ENCODE measurements at regions not wholly inside any gene's neighbourhood (a gene's known extent, or its start where the extent isn't known, plus 50 kb on each side); places are given as distances from the start of the nearest gene placed in this dataset.
"Not testable (repeated sequence)": the region's sequence is repeated elsewhere in the genome, so short reads cannot be mapped to it uniquely, and the experiment has no call there.

- Histone ChIP-seq H3K27ac (no peak overlapping the region), H3K4me3 (no peak overlapping the region)
Measured at GRCh38 chr2:15748736-15749323, 157.2 kb downstream of the DDX1 start.

DNA sequence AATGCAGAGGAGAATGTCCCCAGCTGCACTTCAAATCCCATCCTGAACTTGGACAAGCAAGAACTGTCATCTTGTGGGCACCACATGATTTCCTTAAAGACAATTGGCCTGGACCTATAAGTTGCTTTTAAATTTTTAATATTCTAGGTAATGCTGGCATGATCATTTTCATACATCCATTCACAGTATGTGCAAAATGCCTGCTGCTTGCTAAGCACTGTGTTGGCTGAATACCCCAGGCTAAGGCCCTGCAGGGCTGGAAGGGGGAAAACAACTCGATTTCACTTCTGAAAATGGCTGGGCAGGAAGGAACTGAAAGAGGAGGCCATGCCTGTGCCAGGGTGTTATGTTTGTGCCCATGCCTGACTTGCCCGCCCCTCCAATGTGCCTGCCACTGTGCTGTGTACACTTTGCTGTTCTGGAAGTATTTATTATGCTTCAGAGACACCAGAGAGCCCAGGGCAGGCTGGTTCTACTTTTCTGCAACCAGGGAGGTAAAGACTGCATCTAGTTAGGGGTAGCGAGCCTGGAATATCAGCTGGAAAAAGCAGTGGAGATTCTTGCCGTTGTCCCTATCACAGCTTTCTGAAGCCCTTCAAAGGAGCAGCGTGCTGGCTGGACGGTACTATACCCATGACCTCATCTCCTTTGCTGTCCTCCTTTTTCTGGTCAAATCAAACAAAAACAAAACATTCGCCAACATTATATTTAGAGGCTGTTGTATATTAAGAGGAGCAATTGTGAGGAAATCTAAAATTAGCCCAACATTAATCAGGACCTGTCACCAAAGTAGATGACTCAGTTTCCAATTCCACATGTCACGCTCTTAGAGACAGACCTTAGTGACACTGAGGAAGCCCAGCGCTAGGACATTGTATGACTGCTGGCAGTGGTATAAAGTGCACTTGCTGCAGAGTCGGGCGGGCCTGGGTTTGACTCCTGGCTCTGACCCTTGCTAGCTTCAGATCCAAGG lies 158.1 kb downstream of the DDX1 start:
- Histone ChIP-seq H3K27ac (no peak overlapping the region), H3K4me3 (no peak overlapping the region)

GRCh38 chr2:15750433-15750814 lies 158.8 kb downstream of the DDX1 start:
- no peak overlapping the region for H3K27ac ChIP-seq
- H3K4me3 ChIP-seq: no peak overlapping the region

GRCh38 chr2:15750822-15751329 lies 159.2 kb downstream of the DDX1 start:
- Histone ChIP-seq H3K27ac (no peak overlapping the region), H3K4me3 (no peak overlapping the region)

GRCh38 chr2:15751477-15751876 lies 159.8 kb downstream of the DDX1 start:
- no peak overlapping the region for H3K4me3 ChIP-seq
- H3K27ac ChIP-seq: no peak overlapping the region

GRCh38 chr2:15752552-15753232 lies 161.0 kb downstream of the DDX1 start:
- H3K4me3 ChIP-seq: no peak overlapping the region
- no peak overlapping the region for H3K27ac ChIP-seq

- Histone ChIP-seq H3K4me3 (no peak overlapping the region), H3K27ac (no peak overlapping the region)
Measured at GRCh38 chr2:15753233-15753798, 161.6 kb downstream of the DDX1 start.

- H3K27ac ChIP-seq: no peak overlapping the region
Measured at GRCh38 chr2:15753811-15754702, 162.4 kb downstream of the DDX1 start.

DNA sequence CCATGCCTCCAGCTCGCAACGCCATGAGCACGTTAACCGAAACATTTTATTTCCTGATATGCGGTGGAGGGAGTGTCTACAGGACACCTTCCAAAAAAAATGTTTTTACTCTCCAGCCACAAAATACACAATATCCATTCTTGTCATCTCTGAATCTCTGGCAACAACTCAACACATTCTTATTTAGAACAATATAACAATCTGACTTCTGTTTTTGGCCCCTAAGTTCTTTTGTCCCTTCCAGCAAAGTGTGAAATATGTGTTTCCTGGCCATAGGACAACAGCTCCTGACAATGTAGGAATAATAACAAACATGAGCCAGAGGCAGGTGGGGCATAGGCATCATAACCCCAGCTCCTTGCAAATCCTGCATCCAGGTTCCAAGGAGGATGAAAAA lies 163.0 kb downstream of the DDX1 start:
- no peak overlapping the region for H3K4me3 ChIP-seq
- H3K27ac ChIP-seq: no peak overlapping the region

More at GRCh38 chr2:15753811-15754702, 162.4 kb downstream of the DDX1 start:
- H3K4me3 ChIP-seq: no peak overlapping the region

DNA sequence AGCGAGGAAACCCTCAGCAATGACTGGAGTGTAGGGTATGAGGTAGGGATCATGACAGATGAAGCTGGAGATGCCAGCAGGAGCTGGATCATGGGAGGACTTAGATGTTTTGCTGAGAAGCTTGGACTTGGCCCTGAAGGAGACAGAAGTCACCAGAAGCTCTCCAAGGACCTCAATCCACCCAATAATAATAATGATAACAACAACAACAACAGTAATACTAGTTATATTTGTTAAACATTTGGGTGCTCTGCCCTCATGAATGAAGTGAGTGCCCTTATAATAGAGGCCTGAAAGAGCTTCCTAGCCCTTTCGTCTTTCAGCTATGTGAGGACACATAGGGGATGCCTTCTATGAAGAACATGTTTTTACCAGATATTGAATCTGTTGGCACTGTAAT lies 163.9 kb downstream of the DDX1 start:
- Histone ChIP-seq H3K27ac (no peak overlapping the region), H3K4me3 (no peak overlapping the region)

- no peak overlapping the region for H3K4me3 ChIP-seq
- no peak overlapping the region for H3K27ac ChIP-seq
Measured at GRCh38 chr2:15756011-15756550, 164.4 kb downstream of the DDX1 start.

DNA sequence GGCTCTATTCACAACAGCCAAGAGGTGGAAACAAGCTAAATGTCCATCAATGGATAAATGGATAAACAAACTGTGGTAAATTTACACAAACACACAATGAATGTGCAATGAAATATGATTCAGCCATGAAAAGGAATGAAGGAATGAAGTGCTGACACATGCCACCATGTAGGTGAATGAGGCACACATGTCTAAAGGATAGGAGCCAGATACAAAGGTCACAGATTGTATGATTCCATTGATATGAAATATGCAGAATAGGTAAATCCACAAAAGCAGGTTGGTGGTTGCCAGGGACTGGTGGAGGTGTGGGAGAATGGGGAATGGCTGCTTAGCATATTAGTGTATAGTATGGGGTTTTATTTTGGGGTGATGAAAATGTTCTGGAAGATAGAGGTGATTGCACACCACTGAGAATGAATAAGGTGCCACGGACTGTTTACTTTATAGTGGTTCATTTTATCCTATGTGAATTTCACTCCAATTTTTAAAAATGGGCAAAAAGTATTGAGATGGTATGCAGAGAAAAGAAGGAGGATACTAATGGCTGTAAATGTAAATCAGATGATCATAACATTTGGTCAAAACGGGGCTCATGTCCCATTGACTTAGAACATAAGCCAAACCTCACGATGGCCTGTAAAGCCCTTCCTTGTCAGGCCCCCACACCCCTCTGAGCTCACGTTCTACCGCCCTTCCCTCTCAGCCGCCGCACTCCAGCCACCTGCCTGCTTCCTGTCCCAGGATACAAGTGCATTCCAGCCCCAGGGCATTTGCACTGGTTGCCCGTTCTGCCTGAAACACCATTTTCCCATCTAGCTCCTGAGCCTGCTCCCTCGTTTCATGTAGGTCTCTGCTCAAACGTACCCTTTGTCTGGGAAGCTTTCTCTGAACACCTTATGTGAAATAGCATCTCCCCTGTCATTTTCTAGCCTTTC lies 165.5 kb downstream of the DDX1 start:
- Histone ChIP-seq H3K27ac (no peak overlapping the region), H3K4me3 (no peak overlapping the region)

DNA sequence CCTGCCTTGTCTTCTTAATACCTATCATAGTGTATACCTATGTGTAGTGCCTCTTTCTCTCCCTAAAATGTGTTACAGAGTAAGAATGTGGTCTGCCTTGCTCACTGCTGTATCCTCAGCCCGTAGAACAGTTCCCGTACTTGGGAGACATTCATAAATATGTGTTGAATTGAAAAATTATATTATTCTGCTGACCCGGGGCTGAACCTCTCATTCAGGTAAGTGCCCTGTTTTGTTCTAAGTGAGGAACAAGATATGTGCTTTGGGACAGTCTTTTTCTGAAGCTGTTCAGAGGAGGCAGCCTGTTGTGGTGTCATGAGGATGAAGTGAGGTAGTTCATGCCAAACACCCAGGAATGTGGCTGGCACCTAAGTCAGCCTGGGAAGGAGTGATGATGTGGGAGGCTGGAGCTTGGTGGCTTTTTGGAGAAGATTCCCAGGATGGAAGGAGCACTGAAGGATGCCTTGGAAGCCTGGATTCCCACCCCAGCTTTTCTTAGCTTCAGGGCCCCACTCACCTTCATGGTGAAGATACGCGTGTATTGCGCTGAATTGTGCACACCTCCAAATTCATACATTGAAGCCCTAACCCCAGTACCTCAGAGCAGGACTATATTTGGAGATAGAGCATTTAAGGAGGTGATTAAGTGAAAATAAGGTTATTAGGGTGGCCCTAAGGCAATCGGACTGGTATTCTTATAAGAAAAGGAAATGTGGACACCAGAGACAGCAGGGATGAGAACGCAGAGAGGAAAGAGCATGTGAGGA lies 166.3 kb downstream of the DDX1 start:
- Histone ChIP-seq H3K27ac (no peak overlapping the region), H3K4me3 (no peak overlapping the region)

DNA sequence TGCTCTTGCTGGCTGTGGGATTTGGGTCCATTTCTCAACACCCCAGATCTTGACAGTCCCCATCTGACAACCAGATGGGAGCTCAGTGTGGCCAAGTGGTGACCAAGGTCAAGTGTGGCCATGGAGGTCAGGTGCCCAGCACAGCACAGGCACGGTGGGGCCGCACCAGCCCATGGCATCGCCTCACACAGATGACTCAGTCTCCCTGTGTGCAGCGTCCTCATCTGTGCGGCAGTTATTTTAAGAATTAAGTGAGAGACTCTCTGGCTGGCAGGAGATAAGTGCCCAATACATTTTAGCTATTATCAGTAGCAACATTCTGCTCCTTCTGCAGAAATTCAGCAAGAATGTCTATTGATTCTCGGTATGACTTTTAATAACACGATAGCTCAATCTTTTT lies 167.2 kb downstream of the DDX1 start:
- Histone ChIP-seq H3K27ac (no peak overlapping the region), H3K4me3 (no peak overlapping the region)

DNA sequence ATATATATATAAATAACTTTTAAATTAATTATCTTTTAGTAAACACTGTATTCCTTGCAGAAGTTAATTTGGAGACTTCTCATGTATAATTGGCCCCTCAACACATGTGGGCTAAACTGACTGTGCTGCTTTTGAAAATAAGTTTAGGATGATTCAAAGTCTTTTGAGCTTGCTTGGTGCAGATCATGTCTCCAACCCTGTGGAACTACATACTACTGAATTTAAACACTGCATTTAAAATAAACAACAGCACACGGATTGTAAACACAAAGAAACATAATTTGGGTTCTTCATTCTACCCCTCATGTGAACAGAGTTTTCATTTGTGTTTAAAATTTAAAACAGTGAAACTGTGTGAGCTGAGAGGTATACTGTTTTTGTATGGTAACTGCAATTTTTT lies 167.7 kb downstream of the DDX1 start:
- H3K4me3 ChIP-seq: no peak overlapping the region
- no peak overlapping the region for H3K27ac ChIP-seq

DNA sequence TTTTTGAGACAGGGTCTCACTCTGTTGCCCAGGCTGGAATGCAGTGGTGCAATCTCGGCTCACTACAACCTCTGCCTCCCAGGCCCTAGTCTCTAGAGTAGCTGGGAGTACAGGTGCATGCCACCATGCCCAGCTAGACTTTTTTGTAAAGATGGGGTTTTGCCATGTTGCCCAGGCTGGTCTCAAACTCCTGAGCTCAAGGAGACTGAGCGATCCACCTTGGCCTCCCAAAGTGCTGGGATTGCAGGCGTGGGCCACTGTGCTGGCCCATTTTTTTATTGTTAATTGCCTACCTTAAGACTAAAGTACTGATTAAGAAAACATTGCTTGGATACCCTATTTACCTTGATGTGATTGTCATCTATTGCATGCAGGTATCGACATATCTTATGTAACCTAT lies 168.1 kb downstream of the DDX1 start:
- H3K27ac ChIP-seq, H3K4me3 ChIP-seq: not testable (repeated sequence)

DNA sequence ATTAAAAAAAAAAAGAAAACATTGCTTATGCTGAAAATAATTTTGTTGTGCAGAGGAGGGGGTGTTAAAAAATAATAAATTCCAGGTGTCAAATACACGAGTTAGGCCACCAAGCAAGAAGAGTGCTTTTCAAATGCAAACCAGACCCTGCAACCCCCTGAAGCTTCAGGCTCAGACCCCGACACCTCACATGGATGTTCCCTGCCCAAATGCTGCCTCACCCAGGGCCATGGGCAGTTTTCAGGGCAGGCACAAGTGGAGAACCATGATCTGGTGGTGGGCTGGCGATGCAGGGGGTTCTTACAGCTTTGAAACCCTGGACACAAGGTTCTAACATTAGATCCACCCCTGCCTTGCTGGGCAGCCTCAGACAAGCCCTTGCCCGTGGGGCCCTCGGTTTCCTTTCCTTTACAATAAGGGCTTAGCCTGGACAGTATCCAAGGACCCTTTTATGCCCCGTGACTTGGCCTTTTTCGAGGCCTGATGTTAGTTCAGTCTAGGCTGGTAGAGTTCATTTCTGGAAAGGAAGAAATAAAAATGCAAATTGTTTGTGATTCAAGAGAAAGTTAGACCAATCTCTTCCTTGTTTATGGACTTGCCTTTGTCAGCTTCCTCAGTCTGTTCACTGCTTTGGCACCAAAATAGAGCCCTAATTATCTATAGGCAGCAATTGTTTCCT lies 168.7 kb downstream of the DDX1 start:
- no peak overlapping the region for H3K27ac ChIP-seq
- no peak overlapping the region for H3K4me3 ChIP-seq

Measured in skin epidermis (tissue), 12 donors.